Activated gamma-delta T cell (primary cell): ENCODE measurements at regions not wholly inside any gene's neighbourhood (a gene's known extent, or its start where the extent isn't known, plus 50 kb on each side); places are given as distances from the start of the nearest gene placed in this dataset.
"Not testable (repeated sequence)": the region's sequence is repeated elsewhere in the genome, so short reads cannot be mapped to it uniquely, and the experiment has no call there.

ENCODE experiments used
- DNase-seq: peaks from one replicate; lab custom pipeline; 2025; lab: John Stamatoyannopoulos, UW

DNA sequence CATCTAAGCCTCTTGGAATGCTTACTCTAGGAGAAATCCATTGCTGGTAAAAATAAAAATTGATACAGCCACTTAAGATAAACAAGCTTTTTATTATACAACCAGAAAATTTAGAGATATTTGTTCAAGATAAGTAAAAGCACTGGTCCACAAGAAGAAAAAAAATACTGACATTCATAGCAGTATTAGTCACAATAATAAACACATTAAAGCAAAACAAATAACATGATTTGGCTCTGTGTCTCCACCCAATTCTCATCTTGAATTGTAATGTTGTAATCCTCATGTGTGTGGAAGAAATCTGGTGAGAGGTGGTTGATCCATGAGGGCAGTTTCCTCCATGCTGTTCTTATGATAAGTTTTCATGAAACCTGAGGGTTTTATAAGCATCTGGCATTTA, 1093.5 kb upstream of the ADGRB3 start:
- DNase-seq, result no peak

DNA sequence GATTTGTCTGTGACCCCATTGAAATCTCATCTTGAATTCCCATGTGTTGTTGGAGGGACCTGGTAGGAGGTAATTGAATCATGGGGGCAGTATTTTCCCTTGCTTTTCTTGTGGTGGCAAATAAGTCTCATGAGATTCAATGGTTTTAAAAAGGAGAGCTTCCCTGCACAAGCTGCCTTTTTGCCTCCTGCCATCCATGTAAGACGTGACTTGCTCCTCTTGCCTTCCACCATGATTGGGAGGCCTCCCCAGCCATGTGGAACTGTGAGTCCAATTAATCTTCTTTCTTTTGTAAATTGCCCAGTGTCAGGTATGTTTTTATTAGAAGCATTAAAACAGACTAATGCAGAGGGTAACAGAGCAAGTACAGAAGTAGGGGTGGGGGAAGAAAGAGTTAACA, 1097.0 kb upstream of the ADGRB3 start:
- no peak for DNase-seq

DNA sequence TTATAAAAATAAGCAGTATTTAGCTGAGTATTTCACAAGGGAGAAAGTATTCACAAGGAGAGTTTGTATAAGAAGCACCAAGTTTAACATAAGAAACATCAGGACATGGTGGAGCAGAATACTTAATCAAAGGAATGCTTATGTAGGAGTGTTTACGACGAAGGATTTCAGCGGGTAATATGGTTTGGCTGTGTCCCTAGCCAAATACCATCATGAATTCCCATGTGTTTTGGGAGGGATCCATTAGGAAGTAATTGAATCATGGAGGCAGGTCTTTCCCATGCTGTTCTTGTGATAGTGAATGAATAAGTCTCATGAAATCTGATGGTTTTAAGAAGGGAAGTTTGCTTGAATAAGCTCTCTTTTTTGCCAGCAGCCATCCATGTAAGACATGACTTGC, 1099.1 kb upstream of the ADGRB3 start:
- no peak for DNase-seq

DNA sequence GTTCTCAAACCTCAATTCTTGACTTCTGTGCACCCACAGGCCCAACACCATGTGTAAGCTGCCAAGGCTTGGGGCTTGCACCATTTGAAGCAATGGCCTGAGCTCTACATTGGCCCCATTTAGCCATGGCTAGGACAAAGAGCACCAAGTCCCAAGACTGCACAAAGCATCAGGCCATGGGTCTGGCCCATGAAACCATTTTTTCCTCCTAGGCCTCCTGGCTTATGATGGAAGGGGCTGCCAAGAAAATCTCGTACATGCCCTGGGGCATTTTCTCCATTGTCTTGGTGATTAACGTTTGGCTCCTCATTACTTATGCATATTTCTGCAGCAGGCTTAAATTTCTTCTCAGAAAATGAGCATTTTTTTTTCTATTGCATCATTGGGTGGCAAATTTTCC, 1128.7 kb upstream of the ADGRB3 start:
- no peak for DNase-seq

DNA sequence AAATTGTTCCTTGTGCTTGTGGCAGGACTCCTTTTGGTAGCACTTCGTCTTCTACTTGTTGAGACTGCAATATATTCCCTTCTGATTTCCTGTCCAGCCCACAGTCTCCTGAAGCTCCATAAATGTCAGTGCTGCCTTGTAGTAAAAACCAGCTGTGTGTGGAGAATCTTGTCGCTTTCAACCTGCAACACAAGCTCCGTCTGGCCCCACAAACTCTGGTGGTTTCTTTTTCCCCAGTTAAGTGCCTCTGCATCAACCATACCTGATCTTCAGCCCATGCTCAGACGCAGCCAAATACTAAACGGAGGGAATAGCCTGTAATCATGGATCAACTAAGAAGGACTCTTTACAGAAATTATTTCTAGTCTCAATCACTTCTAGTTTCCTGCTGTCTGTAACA, 1133.3 kb upstream of the ADGRB3 start:
- no peak for DNase-seq

DNA sequence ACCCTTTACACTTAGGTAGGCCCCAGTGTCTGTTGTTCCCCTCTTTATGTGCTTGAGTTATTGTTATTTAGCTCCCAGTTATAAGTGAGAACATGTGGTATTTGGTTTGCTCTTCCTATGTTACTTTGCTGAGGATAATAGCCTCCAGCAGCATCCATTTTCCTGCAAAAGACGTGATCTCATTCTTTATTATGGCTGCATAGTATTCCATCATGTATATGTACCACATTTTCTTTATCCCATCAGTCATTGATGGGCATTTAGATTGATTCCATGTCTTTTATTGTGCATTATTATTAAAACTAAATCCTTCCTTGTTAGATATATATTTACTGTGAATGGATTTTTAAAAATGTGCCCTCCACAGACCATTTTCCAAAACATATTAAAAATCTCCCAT, 1137.3 kb upstream of the ADGRB3 start:
- DNase-seq, result no peak

DNA sequence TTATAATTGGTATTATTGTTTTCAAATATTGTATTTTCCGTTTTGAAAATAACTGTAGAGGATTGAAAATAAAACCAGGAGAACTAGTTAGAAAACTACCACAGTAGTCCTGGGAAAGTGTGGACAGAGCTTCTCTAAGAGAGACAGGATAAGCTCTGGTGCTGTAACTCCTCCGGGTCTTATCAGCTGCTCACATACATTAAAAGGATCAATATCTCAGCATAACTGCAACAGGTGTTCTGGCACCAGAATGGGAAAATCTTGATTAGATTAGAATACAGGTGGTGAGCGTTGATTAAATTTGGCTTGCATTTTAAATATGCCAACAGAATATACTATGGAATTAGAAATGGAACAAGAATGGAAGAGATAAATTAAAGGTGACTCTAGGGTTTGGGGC, 1138.9 kb upstream of the ADGRB3 start:
- no peak for DNase-seq

DNA sequence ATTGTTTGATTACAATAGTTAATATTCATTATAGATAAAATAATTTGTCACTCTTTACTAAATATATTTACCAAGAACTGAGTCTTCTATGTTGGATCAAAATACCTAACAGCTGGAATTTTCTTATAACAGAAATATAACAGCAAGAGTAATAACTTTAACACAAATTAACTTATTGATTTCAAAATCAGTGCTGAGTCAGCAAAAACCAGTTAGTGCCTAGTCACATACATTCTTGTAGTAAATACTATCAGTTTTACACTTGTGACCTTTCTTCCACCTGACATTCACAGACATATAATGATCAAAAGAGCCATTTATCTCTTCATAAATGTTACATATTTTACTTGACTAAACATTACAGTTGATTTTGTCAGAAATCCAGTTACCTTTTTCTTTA, 1141.4 kb upstream of the ADGRB3 start:
- no peak for DNase-seq

DNA sequence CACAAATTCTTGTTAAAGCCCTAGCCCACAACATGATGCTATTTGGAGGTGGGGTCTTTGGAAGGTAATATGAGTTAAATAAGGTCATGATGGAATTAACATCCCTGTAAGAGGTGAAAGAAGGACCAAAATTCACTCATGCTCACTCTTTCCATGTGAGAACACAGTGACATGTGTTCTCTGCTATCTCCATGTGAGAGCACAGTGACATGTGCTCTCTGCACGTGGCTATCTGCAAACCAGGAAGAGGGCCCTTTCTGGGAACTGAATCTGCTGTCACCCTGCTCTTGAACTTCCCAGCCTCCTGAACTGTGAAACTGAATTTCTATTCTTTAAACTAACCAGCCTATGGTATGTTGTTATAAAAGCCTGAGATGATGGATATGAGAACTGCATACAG, 1159.4 kb upstream of the ADGRB3 start:
- no peak for DNase-seq

DNA sequence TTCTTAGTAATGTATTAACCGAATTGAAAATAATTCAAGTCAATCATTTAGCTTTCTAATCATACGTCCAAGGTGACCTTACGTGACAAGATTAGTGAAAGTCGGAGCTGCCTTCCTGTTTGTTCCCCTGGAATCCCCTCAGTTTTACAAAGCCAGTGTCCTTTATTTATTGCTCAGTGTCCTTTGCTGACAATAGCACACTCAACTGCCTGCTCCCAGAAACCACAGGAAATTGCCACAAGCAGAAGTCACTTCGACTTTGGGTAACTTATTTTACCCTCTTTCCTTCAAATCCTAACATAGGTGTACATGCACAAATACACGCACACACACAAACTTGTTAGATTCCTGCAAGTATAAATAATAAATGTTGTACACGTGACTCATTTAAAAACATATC, 1167.7 kb upstream of the ADGRB3 start:
- DNase-seq, result no peak

DNA sequence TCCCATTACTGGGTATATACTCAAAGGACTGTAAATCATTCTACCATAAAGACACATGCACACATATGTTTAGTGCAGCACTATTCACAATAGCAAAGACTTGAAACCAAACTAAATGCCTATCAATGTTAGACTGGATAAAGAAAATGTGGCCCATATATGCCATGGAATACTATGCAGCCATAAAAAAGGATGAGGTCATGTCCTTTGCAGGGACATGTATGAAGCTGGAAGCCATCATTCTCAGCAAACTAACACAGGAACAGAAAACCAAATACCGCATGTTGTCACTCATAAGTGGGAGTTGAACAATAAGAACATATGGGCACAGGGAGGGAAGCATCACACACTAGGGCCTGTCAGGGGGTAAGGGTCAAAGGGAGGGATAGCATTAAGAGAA, 1172.4 kb upstream of the ADGRB3 start:
- not testable (repeated sequence) for DNase-seq

DNA sequence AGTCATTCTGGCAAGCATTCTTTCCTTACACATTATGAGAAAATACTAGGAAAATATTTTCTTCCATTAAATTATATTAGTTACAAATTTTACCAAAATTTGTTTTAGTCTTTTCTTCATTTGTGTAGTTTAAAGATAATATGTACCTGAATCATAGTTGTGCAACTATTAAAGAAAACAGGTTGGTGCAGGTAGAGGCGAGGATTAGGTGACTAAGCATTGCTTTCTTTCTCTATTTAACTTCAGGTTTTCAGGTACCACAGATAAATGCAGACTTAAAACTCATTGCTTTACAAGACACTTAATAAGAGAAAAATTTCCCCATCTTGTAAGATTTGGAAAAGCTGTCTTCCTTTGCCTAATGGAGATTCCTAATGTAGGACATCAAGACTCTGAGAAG, 1175.5 kb upstream of the ADGRB3 start:
- DNase-seq, result no peak

DNA sequence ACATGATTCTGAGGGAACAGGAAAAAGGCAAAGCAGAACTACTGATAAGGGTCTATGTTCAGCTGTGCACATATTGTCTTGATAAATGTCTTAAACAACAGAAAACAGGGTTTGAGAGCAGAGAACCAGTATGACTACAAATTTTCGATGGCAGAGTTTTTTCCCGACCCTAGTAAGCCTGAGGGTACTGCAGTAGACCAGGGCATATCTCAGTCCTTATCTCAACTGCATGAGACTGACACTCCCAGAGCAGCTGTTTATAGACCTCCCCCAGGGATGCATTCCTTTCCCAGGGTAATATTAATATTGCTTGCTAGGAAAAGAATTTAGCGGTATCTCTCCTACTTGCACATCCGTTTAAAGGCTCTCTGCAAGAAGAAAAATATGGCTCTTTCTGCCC, 1176.8 kb upstream of the ADGRB3 start:
- no peak for DNase-seq

DNA sequence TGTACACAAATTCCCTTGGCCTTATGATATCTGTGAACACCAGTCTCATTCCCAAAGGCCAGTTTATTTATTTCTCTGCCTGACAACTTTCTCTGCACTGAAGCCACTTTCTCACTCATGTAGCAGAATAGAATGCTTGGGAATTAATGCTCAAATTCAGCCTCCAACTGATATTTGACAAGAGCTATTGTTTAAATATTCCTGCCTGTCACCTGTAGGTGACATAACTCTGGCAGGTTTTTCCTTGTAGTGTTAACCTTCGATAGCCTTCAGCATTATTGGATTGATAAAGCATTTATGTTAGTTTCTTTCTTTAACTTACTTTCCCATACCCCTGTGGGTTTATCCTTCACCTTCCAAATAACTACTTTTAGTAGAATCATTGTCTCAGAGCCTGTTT, 1183.2 kb upstream of the ADGRB3 start:
- DNase-seq, result no peak

DNA sequence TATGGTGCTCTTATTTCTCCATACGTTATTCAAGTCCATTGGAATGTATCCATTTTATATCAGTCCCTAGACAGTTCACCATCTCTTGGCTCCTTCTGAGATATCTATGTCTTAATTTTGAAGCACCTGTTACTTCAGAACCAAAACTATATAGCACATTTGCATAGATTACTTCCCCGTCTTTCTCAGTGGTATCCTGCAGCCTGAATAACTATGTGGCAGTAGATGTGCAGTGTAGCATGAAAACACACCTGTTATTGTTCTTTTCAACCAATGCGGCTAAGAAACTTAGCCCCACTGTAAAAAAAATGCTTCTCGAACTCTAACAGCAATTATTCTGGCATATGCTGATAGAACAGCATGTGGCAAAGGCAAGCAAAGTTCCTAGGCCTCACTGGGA, 1184.4 kb upstream of the ADGRB3 start:
- no peak for DNase-seq

DNA sequence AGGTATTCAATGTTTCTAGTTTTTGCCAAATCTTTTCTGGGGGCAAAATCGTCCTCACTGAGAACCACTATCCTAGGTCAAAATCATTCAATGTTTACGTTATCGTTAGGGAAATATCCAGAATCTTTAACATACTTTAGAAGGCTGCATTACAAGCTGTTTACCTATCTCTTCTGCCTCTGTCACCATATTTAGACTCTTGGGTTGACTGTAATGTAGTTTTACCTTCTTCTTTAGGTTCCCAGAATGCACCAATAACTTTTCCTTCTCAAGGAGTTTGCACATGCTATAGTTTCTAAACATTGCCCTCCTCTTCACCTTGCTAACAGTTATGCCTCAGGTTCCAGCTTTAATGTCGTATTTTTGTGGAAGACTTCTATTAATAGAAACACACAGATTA, 1185.5 kb upstream of the ADGRB3 start:
- DNase-seq, result no peak

DNA sequence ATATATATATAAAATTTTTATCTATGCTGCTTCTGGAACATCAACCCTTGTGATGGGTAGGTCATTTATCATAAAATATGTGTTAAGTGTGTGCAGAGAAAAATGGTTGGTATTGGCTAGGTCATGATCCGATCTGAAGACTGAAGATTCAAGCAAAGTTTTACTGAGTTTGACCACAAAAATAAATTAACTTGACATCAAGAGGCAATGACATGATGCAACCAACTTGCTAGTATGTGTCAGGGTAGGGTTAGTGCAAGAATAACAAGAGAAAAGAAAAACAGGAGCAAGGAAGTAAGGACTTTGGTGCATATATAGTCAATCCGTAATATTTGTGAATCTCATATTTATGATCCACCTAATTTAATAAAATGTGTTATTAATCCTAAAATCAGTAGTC, 1202.0 kb upstream of the ADGRB3 start:
- no peak for DNase-seq

DNA sequence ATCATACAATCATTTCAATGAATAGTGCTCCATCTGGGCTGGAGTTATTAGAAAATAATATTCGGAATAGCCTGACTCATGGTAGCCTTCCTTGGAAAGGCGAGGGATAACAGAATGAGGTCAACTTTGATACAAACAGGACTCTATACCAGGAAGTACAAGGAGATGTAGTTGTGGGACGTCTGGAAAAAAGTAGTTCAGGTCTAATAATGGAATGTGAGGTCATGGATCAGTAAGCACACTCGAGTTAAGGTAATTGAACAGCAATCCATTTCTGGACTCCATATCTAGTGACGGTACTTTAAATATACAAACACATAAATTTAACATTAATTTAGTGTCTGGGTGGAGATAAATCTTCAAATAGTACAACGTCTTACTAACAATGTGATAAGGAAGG, 1204.0 kb upstream of the ADGRB3 start:
- DNase-seq, result no peak

DNA sequence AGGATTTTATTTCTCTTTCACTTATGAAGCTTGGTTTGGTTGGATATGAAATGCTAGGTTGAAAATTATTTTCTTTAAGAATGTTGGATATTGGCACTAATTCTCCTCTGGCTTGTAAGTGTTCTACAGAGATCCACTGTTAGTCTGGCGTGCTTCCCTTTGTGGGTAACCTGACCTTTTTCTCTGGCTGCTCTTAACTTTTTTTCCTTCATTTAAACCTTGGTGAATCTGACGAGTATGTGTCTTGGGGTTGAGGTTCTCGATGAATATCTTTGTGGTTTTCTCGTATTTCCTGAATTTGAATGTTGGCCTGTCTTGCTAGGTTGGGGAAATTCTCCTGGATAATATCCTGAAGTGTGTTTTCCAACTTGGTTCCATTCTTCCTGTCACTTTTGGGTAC, 1208.4 kb upstream of the ADGRB3 start:
- not testable (repeated sequence) for DNase-seq

DNA sequence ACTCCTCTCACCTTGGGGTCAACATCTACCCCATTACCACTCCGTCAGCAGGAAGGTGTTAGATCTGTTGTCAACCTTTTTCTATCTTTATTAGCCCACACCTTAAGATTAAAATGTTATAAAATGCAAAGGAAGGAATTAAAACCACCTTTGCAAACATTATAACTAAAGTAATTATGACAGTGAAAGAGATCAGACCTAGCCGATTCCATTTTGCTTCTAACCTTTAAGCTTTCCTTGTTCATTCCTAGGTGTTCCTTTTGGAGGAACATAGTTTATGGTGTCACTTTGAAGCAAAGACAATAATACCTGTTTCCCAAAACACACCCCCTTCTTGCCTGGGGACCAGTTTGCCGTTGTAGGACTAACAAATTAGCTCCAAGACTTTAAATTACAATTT, 1223.0 kb upstream of the ADGRB3 start:
- DNase-seq, result no peak

DNA sequence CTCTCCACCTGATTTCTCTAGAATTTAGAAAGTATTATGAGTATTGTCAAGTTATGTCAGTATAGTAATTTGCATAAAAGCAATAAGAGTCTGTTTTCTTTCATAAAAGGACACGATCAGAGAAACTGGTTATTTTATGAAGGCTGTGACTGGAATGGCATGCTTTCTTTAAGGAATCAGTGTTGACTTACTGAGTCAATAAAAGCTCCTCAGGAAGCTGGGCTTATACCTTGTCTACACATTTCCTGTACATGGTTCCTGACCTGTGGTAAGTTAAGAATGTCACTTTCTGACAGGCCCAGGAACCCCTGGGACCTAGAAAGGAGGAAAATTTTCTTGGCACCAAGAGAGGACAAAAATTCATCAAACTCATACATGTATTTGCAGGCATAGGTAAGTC, 1224.0 kb upstream of the ADGRB3 start:
- no peak for DNase-seq

DNA sequence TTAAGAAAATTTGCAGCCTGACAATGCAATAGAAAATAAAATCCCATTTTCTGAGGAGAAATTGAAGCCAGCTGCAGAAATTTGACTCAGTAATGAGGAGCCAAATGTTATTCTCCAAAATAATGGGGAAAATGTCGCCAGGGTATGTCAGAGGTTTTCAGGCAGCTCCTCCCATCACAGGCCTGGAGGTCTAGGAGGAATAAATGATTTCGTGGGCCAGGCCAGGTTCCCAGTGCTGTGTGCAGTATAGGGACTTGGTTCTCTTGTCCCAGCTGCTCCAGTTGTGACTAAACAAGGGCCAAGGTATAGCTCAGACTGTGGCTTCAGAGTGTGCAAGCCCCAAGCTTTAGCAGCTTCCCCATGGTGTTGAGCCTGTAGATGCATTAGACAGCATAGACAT, 1240.8 kb upstream of the ADGRB3 start:
- no peak for DNase-seq

DNA sequence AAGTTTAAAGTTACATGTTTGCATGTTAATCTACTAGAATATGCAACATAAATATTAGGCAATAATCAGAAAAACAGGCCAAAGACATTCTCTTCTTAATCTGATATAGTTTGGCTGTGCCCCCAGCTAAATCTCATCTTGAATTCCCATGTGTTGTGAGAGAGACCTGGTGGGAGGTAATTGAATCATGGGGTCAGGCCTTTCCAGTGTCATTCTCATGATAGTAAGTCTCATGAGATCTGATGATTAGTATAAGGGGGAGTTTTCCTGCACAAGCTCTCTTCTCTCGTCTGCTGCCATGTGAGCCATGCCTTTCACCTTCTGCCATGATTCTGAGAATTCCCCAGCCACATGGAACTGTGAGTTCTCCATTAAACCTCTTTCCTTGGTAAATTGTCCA, 1241.7 kb upstream of the ADGRB3 start:
- DNase-seq, result no peak

DNA sequence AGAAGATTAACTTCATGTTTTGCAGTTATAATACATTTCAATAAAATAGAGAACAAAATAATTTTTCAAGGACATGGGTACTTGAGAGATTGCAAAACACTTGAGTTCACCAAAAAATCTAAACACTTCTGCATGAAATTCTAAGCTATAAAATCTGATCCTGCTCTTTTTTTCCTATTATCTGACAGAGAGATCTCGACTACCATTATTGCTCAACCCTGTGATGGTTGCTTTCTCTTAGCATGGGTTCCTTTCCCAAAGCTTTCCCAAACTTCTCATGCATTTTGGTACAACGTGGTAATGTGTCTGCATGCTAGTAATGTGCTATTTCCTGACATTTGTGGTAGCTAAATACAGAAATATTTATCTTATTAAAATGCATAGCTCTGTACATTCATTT, 1243.1 kb upstream of the ADGRB3 start:
- DNase-seq, result no peak

DNA sequence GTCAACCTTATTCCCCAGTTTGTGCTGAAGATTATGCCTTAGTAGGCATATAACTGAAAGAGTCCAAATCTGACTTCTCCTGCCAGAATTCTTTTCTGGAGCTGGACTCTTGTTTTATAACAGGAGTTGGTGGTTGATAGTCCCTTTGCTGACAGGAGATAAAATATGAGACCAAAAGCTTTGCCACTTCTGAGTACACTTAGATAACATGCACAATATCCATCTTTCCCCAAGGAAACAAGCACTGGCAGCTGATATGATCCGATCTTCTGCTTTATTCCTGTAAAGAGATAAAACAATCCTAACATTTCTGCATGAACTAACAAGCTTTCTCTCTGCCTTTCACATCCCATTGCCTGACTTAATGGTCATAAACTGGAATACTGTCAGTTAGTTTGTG, 1265.4 kb upstream of the ADGRB3 start:
- DNase-seq, result no peak
